ENCODE measurements at regions not wholly inside any gene's neighbourhood (a gene's known extent, or its start where the extent isn't known, plus 50 kb on each side); places are given as distances from the start of the nearest gene placed in this dataset.
"Not testable (repeated sequence)": the region's sequence is repeated elsewhere in the genome, so short reads cannot be mapped to it uniquely, and the experiment has no call there.

- no peak for TF ChIP-seq CTCF (IDR thresholded peaks at IDR 0.05; ENCODE audit: control insufficient read depth, insufficient read depth, low read depth, low read length, missing control alignments)
- no peak overlapping the region for H3K4me3 ChIP-seq (ENCODE audit: control insufficient read depth, low read depth, low read length)
- no peak for DNase-seq (ENCODE audit: low read depth)
Observed at GRCh38 chrX:40855932-40856515, 120.7 kb upstream of the MED14 start.

DNA sequence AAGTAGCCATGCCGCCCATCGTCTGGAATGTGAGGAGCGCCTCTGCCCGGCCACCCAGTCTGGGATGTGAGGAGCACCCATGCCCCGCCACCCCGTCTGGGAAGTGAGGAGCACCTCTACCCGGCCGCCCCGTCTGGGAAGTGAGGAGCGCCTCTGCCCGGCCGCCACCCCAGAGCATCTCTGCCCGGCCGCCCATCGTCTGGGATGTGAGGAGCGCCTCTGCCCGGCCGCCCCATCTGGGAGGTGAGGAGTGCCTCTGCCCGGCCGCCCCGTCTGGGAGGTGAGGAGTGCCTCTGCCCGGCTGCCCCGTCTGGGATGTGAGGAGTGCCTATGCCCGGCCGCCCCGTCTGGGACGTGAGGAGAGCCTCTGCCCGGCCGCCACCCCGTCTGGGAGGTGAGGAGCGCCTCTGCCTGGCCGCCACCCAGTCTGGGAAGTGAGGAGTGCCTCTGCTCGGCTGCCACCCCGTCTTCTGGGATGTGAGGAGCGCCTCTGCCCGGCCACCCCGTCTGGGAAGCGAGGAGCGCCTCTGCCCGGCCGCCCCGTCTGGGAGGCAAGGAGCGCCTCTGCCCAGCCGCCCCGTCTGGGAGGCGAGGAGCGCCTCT lies 126.7 kb upstream of the MED14 start:
- DNase-seq (ENCODE audit: low read depth); H3K4me3 ChIP-seq (ENCODE audit: control insufficient read depth, low read depth, low read length): not testable (repeated sequence)

GRCh38 chrX:40863260-40863659 lies 127.9 kb upstream of the MED14 start:
- DNase-seq (ENCODE audit: low read depth); H3K4me3 ChIP-seq (ENCODE audit: control insufficient read depth, low read depth, low read length): not testable (repeated sequence)

DNA sequence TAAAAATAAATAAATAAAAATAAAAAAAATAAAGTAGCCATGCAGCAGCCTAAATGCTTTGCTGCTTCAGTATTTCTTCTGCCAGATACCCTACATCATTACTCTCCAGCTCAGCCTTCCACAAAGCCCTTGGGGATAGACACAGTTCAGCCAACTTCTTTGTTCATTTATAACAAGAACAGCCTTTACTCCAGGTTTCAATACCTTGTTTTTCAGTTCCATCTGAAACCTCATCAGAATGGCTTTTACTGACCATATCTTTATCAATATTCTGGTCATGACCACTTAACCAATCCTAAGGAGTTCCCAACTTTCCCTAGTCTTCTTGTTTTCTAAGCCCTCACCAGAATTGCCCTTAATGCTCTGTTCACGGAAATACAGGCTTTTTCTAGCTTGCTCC lies 128.3 kb upstream of the MED14 start:
- no peak for DNase-seq (ENCODE audit: low read depth)
- H3K4me3 ChIP-seq (ENCODE audit: control insufficient read depth, low read depth, low read length): no peak overlapping the region
- TF ChIP-seq CTCF (IDR thresholded peaks at IDR 0.05; ENCODE audit: control insufficient read depth, insufficient read depth, low read depth, low read length, missing control alignments): no peak

GRCh38 chrX:40864972-40865371 lies 129.6 kb upstream of the MED14 start:
- DNase-seq (ENCODE audit: low read depth): no peak
- no peak overlapping the region for H3K4me3 ChIP-seq (ENCODE audit: control insufficient read depth, low read depth, low read length)
- no peak for TF ChIP-seq CTCF (IDR thresholded peaks at IDR 0.05; ENCODE audit: control insufficient read depth, insufficient read depth, low read depth, low read length, missing control alignments)

DNA sequence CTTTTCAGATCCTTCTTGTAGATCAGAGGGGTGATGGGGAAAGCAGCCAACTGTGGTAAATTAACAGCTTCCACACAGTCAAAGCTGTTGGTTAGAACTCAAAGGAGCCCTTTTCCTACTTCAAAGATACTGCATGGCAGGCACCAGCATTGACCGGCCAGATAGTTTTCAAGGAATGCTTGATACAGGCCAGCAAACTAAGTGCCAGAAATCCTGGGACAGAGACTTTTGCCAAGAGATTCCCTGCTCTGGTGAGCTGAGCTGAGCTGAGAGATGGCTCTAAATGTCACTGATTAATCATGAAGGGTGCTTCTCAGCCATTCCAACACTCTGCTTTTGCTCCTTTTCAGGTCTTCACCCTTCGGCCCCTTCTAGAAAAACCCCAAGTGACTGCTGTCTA lies 131.6 kb upstream of the MED14 start:
- DNase-seq (ENCODE audit: low read depth): no peak
- no peak overlapping the region for H3K4me3 ChIP-seq (ENCODE audit: control insufficient read depth, low read depth, low read length)
- no peak for TF ChIP-seq CTCF (IDR thresholded peaks at IDR 0.05; ENCODE audit: control insufficient read depth, insufficient read depth, low read depth, low read length, missing control alignments)

DNA sequence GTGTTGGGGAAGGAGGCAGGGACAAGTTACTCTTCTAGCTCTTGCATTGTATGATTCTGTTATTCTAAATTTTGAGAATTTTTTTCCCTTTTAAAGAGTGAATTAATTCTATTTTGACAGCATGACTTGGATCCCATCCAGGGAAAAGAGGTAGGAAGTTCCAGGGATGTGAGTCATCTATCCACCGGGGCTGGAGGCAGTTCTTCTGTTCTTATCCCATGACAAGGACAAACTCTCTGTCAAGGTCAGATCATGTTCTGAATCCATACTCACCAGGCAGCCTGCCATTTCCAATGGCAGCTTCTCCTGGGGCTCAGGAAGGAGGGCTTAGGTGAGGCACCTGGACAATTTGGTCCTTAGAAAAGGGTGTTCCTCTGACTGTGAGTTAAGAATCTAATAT lies 132.0 kb upstream of the MED14 start:
- no peak for TF ChIP-seq CTCF (IDR thresholded peaks at IDR 0.05; ENCODE audit: control insufficient read depth, insufficient read depth, low read depth, low read length, missing control alignments)
- no peak overlapping the region for H3K4me3 ChIP-seq (ENCODE audit: control insufficient read depth, low read depth, low read length)

DNA sequence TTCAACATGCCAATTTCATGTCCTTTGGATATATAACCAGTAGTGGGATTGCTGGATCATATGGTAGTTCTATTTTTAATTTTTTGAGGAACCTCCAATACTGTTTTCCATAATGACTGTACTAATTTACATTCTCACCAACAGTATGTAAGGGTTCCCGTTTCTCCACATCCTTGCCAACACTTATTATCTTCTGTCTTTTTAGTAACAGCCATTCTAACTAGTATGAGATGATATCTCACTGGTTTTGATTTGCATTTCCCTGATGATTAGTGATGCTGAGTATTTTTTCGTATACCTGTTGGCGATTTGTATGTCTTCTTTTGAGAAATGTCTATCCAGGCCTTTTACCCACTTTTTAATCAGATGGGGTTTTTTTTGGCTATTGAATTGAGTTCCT lies 133.5 kb upstream of the MED14 start:
- no peak for DNase-seq (ENCODE audit: low read depth)
- no peak for TF ChIP-seq CTCF (IDR thresholded peaks at IDR 0.05; ENCODE audit: control insufficient read depth, insufficient read depth, low read depth, low read length, missing control alignments)
- H3K4me3 ChIP-seq (ENCODE audit: control insufficient read depth, low read depth, low read length): no peak overlapping the region

More for the DNA sequence above, 132.0 kb upstream of the MED14 start:
- DNase-seq (ENCODE audit: low read depth): no peak

DNA sequence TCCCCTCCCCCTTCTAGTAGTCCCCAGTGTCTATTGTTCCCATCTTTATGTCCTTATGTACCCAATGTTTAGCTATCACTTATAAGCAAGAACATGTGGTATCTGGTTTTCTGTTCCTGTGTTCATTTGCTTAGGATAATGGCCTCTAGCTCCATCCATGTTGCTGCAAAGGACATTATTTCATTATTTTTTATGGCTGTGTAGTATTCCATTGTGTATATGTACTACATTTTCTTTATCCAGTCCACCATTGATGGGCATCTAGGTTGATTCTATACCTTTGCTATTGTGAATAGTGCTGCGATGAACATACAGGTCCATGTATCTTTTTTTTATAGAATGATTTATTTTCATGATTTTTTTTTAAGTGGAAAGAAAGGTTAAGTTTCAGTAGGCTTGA lies 135.6 kb upstream of the MED14 start:
- H3K4me3 ChIP-seq (ENCODE audit: control insufficient read depth, low read depth, low read length): not testable (repeated sequence)

More for the DNA sequence above, 135.6 kb upstream of the MED14 start:
- not testable (repeated sequence) for DNase-seq (ENCODE audit: low read depth)
